GM19239 (cell line): ENCODE measurements at regions not wholly inside any gene's neighbourhood (a gene's known extent, or its start where the extent isn't known, plus 50 kb on each side); places are given as distances from the start of the nearest gene placed in this dataset.
"Not testable (repeated sequence)": the region's sequence is repeated elsewhere in the genome, so short reads cannot be mapped to it uniquely, and the experiment has no call there.

Source experiments
- DNase-seq: peaks from one replicate; pipeline ENCODE4 v3.0.0; 2011; ENCODE audit warnings: low spot score; ENCODE audit not compliant: insufficient read length
- FAIRE-seq: peaks from 2 replicates; lab custom pipeline; 2011; peaks lifted over from hg19 to GRCh38; lab: Jason Lieb, UNC

DNA sequence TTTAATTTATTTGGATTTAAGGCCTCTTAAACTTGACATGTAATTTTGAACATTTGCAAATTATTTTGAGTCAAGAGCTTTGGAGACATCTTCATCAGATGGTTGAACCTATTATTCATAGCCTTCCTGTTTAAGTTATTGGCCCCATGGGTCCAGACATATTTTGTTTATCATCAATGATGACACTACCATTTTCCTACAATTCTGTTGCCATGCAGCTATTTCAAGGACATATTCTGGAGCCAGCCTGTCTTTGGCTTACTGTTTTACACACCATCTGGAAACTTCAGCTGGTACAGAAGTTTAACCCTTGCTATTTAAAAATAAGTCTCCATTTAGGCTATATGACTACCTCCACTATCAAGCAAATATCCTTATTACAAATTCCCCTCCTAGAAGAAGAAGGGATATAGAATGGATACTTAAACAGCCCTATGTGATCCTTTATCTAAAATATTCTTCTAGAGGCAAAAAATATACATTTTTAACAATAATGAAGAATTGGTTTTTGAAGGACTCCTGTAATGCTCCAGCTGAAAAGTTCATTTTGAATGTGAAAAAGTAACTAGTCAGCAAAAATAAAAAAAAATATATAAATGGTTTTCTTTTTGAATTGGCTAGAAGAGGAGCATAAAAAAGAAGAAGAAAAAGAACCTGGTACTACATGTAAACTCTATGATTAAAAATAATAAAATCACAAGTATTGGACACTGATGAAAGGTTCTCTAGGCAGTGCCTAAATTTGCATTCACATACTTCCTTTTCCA, 544.0 kb upstream of the HS3ST5 start:
- FAIRE-seq (no peak), DNase-seq (no peak)

DNA sequence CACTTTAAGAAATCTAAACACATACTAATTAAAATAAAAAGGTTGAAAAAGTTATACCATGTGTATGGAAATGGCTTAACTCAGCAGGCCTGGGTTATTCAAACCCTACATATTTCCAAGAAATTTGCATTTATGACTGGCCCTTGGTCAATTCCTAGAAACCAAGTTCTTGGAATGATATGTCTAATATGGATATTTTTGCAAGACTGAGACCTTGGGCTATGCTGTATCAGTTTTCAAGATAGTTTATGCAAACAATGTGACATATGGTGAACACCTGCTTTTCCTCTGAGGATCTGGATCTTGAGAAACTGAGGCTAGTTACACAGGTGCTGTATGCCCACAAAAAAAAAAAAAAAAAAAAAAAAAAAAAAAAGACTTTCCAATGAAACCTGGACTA, 536.9 kb upstream of the HS3ST5 start:
- DNase-seq: no peak
- no peak for FAIRE-seq

- FAIRE-seq (no peak), DNase-seq (no peak)
Measured at GRCh38 chr6:114878091-114878490, 535.3 kb upstream of the HS3ST5 start.

DNA sequence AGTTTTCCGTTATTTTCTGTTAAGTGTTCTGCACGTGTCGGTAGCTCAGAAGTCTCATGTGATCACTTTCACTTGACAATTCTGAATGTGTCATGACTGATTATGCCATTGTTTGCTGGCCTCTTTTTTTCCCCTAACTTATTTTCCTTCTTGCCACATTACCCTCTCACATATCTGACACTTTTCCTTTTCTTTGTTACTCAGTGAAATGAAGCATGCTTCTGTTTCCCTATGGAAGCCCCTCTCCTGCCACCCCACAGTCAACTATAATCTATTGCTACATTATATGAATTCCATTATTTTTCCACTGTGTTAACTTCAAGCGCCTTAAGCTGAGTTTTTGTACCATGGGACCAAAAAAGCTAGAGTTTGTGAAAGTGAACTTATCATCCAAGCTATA, 531.6 kb upstream of the HS3ST5 start:
- DNase-seq: no peak
- FAIRE-seq: no peak

GRCh38 chr6:114865506-114865905, 522.7 kb upstream of the HS3ST5 start:
- not testable (repeated sequence) for DNase-seq, FAIRE-seq

DNA sequence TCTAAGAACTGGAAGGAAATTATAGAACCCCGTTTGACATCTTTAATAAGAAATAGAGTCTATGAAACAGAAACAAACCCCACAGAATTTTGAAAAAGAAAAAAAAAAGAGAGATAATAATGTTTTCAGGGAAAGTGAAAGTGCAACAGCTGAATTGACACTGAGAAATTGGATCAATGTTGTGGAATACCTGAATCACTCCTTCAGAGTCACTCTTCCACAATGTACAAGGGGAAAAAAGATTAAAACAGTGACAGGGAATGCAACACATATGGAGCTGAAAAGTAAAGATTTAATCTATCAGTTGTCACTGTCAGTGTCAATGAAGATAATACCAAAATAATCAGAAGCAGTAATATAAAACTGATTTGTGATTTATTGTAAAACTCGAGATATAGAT, 520.8 kb upstream of the HS3ST5 start:
- FAIRE-seq: no peak

GRCh38 chr6:114862819-114863218, 520.0 kb upstream of the HS3ST5 start:
- no peak for FAIRE-seq

More for the DNA sequence above, 520.8 kb upstream of the HS3ST5 start:
- no peak for DNase-seq

DNA sequence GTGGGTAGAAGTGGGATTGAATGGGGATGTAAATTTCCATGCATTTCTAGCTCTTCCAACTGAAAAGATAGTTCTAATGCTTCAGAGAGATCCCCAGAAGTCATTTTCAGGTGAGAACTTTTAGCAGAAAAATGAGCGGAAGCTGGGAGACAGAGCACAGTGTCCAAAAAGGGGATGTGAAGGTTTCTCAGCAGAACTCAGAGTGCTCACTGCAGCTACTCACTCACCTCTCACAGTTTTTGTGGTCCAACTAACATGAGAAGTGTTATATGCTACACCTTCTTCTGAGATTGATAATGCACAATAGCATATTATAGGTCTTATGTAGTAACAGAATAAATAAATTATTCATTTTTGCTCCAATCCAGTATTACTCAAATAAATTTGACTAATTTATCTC, 519.2 kb upstream of the HS3ST5 start:
- DNase-seq: no peak
- FAIRE-seq: no peak

More at GRCh38 chr6:114862819-114863218, 520.0 kb upstream of the HS3ST5 start:
- DNase-seq: no peak

DNA sequence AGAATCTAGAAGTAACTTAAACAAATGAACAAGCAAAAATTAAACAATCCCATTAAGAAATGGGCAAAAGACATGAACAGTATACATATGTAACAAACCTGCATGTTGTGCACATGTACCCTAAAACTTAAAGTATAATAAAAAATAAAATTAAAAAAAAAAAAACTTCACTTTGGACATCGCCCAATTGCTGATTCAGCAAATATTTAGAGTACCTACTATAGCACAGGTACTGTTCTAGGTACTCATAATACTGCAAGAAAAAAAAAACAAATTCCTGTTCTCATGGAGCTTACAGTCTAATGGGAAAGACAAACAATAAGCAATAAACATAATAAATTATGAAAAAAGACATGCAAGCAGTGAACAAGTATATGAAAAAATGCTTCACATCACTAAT, 501.5 kb upstream of the HS3ST5 start:
- DNase-seq: no peak
- no peak for FAIRE-seq

GRCh38 chr6:114839019-114839418, 496.2 kb upstream of the HS3ST5 start:
- no peak for FAIRE-seq
- no peak for DNase-seq

DNA sequence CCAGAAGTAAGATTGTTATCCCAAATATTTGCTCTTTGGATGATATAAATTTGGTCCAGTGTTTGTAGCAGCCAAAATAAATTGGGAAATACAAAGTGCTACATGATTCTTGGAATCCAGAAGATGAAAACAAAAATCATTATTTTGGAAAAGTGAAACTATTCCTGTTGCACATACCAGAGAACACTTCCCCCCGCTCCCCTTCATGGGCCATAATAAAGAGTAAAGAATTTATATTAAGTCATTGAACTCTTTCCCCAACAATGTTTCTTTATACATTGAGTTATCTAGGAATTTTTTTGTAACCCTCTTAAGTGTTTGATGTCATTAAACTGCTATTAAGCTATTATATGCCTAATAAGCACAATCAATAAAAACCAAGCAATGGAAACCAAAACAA, 490.4 kb upstream of the HS3ST5 start:
- FAIRE-seq: no peak
- no peak for DNase-seq

- DNase-seq (no peak), FAIRE-seq (no peak)
Measured at GRCh38 chr6:114830515-114830914, 487.7 kb upstream of the HS3ST5 start.

DNA sequence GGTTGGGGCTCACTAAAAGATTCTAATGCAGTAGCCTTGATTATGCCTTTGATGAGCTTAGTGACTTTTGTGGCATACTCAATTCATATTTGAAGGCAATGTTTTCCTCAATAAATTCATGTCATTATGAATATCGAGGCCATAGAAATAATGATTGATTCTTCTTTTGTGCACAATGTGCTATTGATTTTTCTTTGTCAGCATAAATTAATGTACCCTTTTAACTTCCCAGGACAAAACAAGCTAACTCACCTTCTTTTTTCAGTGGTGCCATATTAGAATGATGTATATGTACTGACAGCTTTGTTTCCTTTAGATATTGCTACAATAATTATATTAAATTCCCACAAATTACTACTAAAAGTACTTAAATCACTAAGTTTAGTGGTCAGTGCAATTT, 484.3 kb upstream of the HS3ST5 start:
- DNase-seq: no peak
- FAIRE-seq: no peak

DNA sequence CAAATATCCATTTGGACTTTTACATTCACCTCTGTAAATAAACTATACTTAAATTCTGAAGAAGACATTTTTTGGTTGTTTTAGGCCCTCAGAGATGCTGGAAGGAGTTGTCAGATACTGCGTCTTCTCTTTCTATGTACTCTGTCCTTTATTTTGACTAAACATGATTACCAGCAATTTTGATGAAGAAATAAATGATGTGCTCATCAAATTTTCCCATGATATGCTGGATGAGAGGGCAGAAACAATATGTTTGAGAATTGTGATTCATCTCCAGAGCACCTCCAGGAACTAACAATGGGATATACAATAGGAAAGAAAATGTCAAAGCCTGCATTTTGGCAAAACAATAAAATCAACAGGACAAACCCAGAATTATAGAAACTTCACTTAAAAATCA, 481.6 kb upstream of the HS3ST5 start:
- DNase-seq (no peak), FAIRE-seq (no peak)

DNA sequence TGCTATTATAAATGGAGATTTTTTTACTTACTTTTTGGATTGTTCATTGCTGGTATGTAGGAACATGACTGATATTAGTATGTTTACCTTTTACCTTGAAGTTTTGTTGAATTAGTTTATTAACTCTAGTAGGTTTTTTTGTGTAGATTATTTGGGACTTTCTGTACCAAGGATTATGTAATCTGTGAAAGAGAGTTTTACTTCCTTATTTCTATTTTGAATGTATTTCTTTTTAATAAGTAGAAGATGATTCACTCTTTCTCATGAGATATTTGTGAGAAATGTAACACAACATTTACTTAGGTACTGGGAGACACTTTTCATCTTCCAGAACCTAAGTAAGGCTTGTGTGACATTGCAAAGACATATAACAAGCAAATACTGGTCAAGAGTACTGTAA, 473.9 kb upstream of the HS3ST5 start:
- no peak for FAIRE-seq

DNA sequence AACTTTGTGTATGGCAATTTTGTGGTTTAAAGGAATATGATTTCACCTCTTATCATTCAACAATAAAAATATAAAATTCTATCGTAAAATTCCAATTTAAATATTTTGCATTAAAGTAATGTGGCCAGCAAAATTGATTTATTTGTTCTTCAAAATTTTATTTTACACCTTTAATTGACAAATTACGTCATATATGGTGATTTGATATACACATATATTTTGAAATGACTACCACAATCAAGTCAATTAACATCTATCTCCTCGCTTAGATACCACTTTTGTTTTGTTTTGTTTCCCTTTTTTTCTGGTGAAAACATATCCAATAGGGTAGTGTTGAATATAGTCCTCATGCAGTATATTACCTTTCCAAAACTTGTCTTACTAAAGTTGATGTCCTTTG, 467.6 kb upstream of the HS3ST5 start:
- DNase-seq: no peak
- FAIRE-seq: no peak

More for the DNA sequence above, 473.9 kb upstream of the HS3ST5 start:
- no peak for DNase-seq

GRCh38 chr6:114805426-114805825, 462.6 kb upstream of the HS3ST5 start:
- not testable (repeated sequence) for DNase-seq, FAIRE-seq

GRCh38 chr6:114796576-114796975, 453.8 kb upstream of the HS3ST5 start:
- FAIRE-seq (no peak), DNase-seq (no peak)

GRCh38 chr6:114793428-114793827, 450.6 kb upstream of the HS3ST5 start:
- FAIRE-seq (no peak), DNase-seq (no peak)

DNA sequence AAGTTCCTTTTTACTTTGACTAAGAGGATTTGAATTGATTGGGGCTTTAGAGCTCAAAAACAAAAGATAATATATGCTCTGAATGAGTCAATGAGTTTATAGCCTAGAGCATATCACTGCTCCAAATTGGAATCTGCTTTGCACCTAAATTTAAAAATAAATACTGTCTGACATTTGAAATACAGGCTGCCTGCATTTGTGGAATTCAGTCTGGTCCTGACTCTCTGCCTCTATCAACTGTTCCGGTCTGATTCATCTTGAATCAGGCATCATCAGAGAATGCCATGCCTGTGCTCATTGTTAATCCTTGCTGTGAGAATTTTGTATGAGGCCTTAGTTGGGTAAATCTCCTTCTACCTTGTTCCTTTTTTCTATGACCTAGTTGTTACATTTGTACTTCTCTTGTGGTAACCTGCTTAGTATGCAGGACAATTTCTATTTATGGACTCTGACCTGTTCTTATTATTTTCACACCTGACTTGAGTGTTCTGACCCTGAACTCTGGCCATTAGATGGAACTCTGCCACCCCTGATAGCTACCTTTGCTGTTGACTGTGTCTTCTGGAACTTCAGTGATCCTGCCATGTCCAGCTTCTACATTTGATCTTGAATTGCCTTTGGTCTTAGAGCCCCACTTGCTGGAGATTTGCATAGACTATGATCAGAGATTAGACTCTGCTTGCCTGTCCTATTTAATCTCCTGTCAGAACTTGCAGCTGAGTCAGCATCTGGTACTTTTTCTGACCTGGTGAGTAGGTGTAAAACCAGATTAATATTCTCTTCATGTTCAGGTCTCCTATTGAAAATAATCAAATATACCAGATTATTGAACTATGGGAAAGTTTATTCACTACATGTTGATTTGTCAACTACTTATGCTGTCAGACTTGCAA, 442.7 kb upstream of the HS3ST5 start:
- FAIRE-seq: no peak
- no peak for DNase-seq

GRCh38 chr6:114783783-114784182, 441.0 kb upstream of the HS3ST5 start:
- DNase-seq (no peak), FAIRE-seq (no peak)
